SK-N-SH (cell line): ENCODE measurements at regions not wholly inside any gene's neighbourhood (a gene's known extent, or its start where the extent isn't known, plus 50 kb on each side); places are given as distances from the start of the nearest gene placed in this dataset.

Experiments used
- CTCF ChIA-PET: fragments of 300-600, 350-600 bp; formaldehyde crosslinking; extraction: SDS; loops from one replicate; lab custom pipeline; 2021; lab: Yijun Ruan, JAX
- POLR2A ChIA-PET: fragments of 350-600 bp; sonication (Branson Sonifier 250); formaldehyde crosslinking; extraction: SDS; loops from one replicate; lab custom pipeline; 2020; ENCODE audit warnings: antibody characterized with exemption, inconsistent platforms; lab: Yijun Ruan, JAX
- DNase-seq: peaks from one replicate; pipeline ENCODE4 v3.0.0; 2012
- H2AFZ ChIP-seq: fragments of 200-600 bp; sonication (generic); 2 replicates; pipeline ENCODE4 v1.8.1; 2016; ENCODE audit warnings: antibody characterized with exemption, mild to moderate bottlenecking, low read depth
- H3F3A ChIP-seq: fragments of 200-600 bp; sonication (generic); replicated peaks from 2 replicates; pipeline ENCODE3; 2016; ENCODE audit warnings: antibody characterized with exemption, mild to moderate bottlenecking; ENCODE audit not compliant: insufficient read depth
- H3K27ac ChIP-seq, 2 experiments: fragments of 200-500 bp in 1 of 2; fragments of 200-600 bp in 1 of 2; sonication (Bioruptor generic) in 1 of 2; sonication (generic), shearing (Covaris generic) in 1 of 2; 2 replicates each; pipeline versions ENCODE4 v1.5.1 to v1.6.1; 2014 to 2016; ENCODE audit warnings: low read depth in 2 of 2, inconsistent platforms in 1 of 2, low read length in 1 of 2, mild to moderate bottlenecking in 1 of 2, mixed read lengths in 1 of 2
- H3K27me3 ChIP-seq: fragments of 200-600 bp; sonication (generic), shearing (Covaris generic); 2 replicates; pipeline ENCODE4 v1.6.1; 2016; ENCODE audit warnings: mixed run types; ENCODE audit not compliant: insufficient read depth
- H3K36me3 ChIP-seq, 2 experiments: fragments of 200-500 bp in 1 of 2; fragments of 200-600 bp in 1 of 2; sonication (Bioruptor generic) in 1 of 2; sonication (generic) in 1 of 2; replicated peaks in 1 of 2; 2 replicates each; pipeline versions ENCODE3 to v1.5.1; 2014 to 2016; ENCODE audit warnings: low read length in 1 of 2, mild to moderate bottlenecking in 1 of 2; ENCODE audit not compliant: insufficient read depth in 2 of 2, control insufficient read depth in 1 of 2
- H3K4me1 ChIP-seq, 2 experiments: fragments of 200-500 bp in 1 of 2; fragments of 200-600 bp in 1 of 2; sonication (Bioruptor generic) in 1 of 2; sonication (generic), shearing (Covaris generic) in 1 of 2; 2 replicates each; pipeline versions ENCODE4 v1.5.1 to v1.6.1; 2014 to 2016; ENCODE audit warnings: low read depth in 1 of 2, low read length in 1 of 2, mixed run types in 1 of 2; ENCODE audit not compliant: insufficient read depth in 2 of 2, control insufficient read depth in 1 of 2
- H3K4me2 ChIP-seq: fragments of 200-600 bp; sonication (generic), shearing (Covaris generic); 2 replicates; pipeline ENCODE4 v1.6.1; 2017; ENCODE audit warnings: mixed run types
- H3K4me3 ChIP-seq, 2 experiments: fragments of 200-500 bp in 1 of 2; fragments of 200-600 bp in 1 of 2; sonication (Bioruptor generic) in 1 of 2; sonication (generic), shearing (Covaris generic) in 1 of 2; 2 replicates each; pipeline versions ENCODE4 v1.5.1 to v1.8.1; 2014 to 2016; ENCODE audit warnings: low read depth in 2 of 2, inconsistent platforms in 1 of 2, low read length in 1 of 2, mild to moderate bottlenecking in 1 of 2, mixed read lengths in 1 of 2, moderate library complexity in 1 of 2
- H3K79me2 ChIP-seq: fragments of 200-600 bp; sonication (generic); 2 replicates; pipeline ENCODE4 v1.8.1; 2017; ENCODE audit warnings: mild to moderate bottlenecking; ENCODE audit not compliant: insufficient read depth
- H3K9ac ChIP-seq: fragments of 200-600 bp; sonication (generic); 2 replicates; pipeline ENCODE4 v1.6.1; 2017; ENCODE audit warnings: mixed run types
- H3K9me2 ChIP-seq: fragments of 200-600 bp; sonication (generic); 2 replicates; pipeline ENCODE4 v1.6.1; 2017; ENCODE audit warnings: mixed run types
- H3K9me3 ChIP-seq: fragments of 200-600 bp; sonication (generic); 2 replicates; pipeline ENCODE4 v1.6.1; 2017; ENCODE audit warnings: mixed run types, mild to moderate bottlenecking, moderate library complexity
- H4K20me1 ChIP-seq: fragments of 200-600 bp; sonication (generic); 2 replicates; pipeline ENCODE4 v1.6.1; 2017; ENCODE audit warnings: mild to moderate bottlenecking, mixed run types; ENCODE audit not compliant: insufficient read depth
- FOSL2 ChIP-seq: IDR thresholded peaks from 2 replicates; pipeline ENCODE4 v1.4.0; 2012; ENCODE audit warnings: low read depth, mild to moderate bottlenecking, moderate library complexity, borderline replicate concordance
- FOXJ3 ChIP-seq: sonication (generic); formaldehyde crosslinking; IDR thresholded peaks from 2 replicates; pipeline ENCODE4 v1.5.1; 2020; ENCODE audit warnings: mild to moderate bottlenecking, missing genetic modification reagents
- GABPA ChIP-seq: IDR thresholded peaks from 2 replicates; pipeline ENCODE4 v1.4.0; 2012; ENCODE audit warnings: low read depth, mild to moderate bottlenecking
- MXI1 ChIP-seq: IDR thresholded peaks from 2 replicates; pipeline ENCODE4 v1.6.1; 2012; ENCODE audit warnings: mild to moderate bottlenecking, low read depth, low read length, improper control_type of control experiment
- RAD21 ChIP-seq: IDR thresholded peaks from 2 replicates; pipeline ENCODE4 v1.6.1; 2012; ENCODE audit warnings: mild to moderate bottlenecking, low read length
- SIN3A ChIP-seq: IDR thresholded peaks from 2 replicates; pipeline ENCODE4 v1.6.1; 2012; ENCODE audit warnings: low read depth, mild to moderate bottlenecking, low read length, moderate library complexity, borderline replicate concordance
- SMC3 ChIP-seq: IDR thresholded peaks from 2 replicates; pipeline ENCODE4 v1.6.1; 2012; ENCODE audit warnings: low read depth, low read length, improper control_type of control experiment
- TCF12 ChIP-seq: IDR thresholded peaks from 2 replicates; pipeline ENCODE4 v1.4.0; 2012
- YY1 ChIP-seq: IDR thresholded peaks from 2 replicates; pipeline ENCODE4 v1.4.0; 2012; ENCODE audit warnings: low read depth, mild to moderate bottlenecking
- WGBS: methylation state at CpG from one replicate; pipeline ENCODE4 v1.1.6; 2017; ENCODE audit warnings: low lambda C conversion rate; 5-methylcytosine and 5-hydroxymethylcytosine counted together
- TF ChIP-seq, protein P1 (sequence below): IDR thresholded peaks from 2 replicates; pipeline ENCODE4 v1.4.0; 2012; ENCODE audit warnings: low read depth, borderline replicate concordance
- TF ChIP-seq, protein P2 (sequence below): IDR thresholded peaks from 2 replicates; pipeline ENCODE4 v1.4.0; 2012; ENCODE audit warnings: low read depth, borderline replicate concordance

DNA sequence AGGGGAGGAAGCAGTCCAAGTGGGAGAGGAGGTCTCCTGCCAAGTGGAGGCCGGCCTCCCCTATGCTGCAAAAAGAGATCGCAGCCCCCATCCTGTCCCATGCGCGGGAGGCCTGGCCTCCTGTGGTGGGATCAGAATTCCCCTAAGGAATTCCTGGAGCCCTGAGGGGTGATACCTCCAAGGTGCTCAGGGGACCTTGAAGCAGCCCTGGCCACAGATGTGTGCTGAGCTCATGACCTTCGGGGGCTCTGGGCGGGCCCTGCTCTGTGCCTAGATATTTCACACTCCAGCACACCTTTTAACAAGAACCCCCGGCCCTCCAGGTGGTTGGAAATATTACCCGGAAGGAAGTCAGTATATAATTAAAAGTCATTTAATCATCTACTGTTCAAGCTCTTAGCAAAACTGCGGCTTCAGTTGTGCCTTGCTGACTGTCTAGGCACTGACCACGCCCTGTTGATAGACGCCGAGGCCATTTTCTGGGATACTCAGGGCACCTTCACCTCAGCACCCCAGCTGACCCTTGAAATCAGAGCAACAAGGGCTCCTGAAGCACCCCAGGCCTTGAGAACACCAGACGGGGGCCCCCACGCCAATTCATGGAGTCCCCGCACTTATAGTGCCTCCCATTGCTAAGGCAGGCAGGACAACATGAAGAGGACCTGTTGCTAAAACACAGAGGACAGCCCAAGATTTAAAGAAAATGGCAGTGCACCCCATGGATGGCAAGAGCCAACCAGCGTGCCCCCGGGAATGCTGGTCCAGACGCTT is 119.1 kb downstream of the NDUFA10 start:
- H3K27me3 ChIP-seq: no peaks in the 10 kb centered on the region
- H3K36me3 ChIP-seq: no peaks in the 10 kb centered on the region
- H3F3A ChIP-seq: no peaks in the 10 kb centered on the region
- no peak overlapping the region for H3K4me3 ChIP-seq
- H4K20me1 ChIP-seq: no peaks in the 10 kb centered on the region
- H3K4me1 ChIP-seq: no peaks in the 10 kb centered on the region; a peak in 1 of 4 replicates
- H2AFZ ChIP-seq: no peak overlapping the region
- ChIA-PET CTCF (no interaction called here), POLR2A (no interaction called here)
- H3K9me3 ChIP-seq: no peaks in the 10 kb centered on the region
- H3K9me2 ChIP-seq: no peaks in the 10 kb centered on the region
- 64% methylated on average over 18 of the region's 18 CpGs for WGBS
- H3K27ac ChIP-seq: no peak overlapping the region
- H3K79me2 ChIP-seq: no peaks in the 10 kb centered on the region
- TF ChIP-seq FOSL2: no peak
- no peak overlapping the region for H3K4me2 ChIP-seq
- H3K9ac ChIP-seq: no peak overlapping the region
- DNase-seq: no peak

DNA sequence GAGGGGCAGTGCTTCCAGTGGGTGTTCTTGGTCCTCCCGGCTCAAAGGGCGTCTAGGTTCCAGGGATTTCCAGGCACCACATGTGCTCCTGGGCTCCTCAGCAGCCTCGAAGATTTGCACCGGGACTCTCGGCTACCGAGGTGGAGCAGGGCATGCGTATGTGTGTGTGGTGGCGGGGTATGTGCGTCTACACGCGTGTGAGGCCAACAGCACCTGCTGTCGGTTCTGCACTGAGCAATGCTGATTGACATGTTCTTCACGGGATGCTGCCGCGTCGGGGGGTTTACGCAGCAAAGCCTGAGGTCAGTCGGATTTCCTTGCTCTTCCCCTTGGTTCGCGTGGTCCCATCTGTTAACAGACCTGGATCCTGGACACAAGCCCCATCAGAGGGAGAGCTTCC is 119.8 kb downstream of the NDUFA10 start:
- H2AFZ ChIP-seq: no peak overlapping the region
- no peak for DNase-seq
- no peaks in the 10 kb centered on the region for H3F3A ChIP-seq
- no peaks in the 10 kb centered on the region; a peak in 1 of 4 replicates for H3K4me1 ChIP-seq
- 82% methylated on average over 14 of the region's 20 CpGs for WGBS
- POLR2A ChIA-PET: no interaction called here
- no peaks in the 10 kb centered on the region for H3K9me3 ChIP-seq
- H3K27ac ChIP-seq: no peak overlapping the region
- no peaks in the 10 kb centered on the region for H3K79me2 ChIP-seq
- H3K4me2 ChIP-seq: no peak overlapping the region
- TF ChIP-seq, protein P1, sequence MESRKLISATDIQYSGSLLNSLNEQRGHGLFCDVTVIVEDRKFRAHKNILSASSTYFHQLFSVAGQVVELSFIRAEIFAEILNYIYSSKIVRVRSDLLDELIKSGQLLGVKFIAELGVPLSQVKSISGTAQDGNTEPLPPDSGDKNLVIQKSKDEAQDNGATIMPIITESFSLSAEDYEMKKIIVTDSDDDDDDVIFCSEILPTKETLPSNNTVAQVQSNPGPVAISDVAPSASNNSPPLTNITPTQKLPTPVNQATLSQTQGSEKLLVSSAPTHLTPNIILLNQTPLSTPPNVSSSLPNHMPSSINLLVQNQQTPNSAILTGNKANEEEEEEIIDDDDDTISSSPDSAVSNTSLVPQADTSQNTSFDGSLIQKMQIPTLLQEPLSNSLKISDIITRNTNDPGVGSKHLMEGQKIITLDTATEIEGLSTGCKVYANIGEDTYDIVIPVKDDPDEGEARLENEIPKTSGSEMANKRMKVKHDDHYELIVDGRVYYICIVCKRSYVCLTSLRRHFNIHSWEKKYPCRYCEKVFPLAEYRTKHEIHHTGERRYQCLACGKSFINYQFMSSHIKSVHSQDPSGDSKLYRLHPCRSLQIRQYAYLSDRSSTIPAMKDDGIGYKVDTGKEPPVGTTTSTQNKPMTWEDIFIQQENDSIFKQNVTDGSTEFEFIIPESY: no peak
- TF ChIP-seq SMC3 (no peak), RAD21 (no peak), FOXJ3 (CRISPR knock-in tag) (no peak)
- TF ChIP-seq, all 33 proteins: peak for 0
- Histone ChIP-seq H3K9me2 (no peaks in the 10 kb centered on the region), H3K9ac (no peak overlapping the region), H3K4me3 (no peak overlapping the region), H3K27me3 (no peaks in the 10 kb centered on the region), H3K36me3 (no peaks in the 10 kb centered on the region), H4K20me1 (no peaks in the 10 kb centered on the region)
- CTCF ChIA-PET: no interaction called here

DNA sequence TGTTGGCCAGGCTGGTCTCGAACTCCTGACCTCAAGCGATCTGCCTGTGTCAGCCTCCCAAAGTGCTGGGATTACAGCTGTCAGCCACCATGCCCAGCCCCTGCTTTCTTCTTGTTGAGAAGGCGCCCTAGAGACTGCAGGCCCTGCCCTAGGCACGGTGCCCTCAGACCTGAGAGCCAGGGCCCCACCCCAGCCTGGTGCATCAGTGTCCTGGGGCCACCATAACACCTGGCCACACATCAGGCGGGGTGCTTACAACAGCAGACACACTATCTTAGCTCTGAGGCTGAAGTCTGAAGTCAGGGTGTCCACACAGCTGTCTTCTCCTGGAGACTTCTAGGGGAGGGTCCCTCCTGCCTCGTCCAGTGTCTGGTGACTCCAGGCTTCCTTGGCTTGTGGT is 120.6 kb downstream of the NDUFA10 start:
- Histone ChIP-seq H3K9me3 (no peaks in the 10 kb centered on the region), H3K4me3 (no peak overlapping the region), H3K4me1 (no peaks in the 10 kb centered on the region; a peak in 1 of 4 replicates), H2AFZ (no peak overlapping the region), H3K4me2 (no peak overlapping the region), H3K9ac (no peak overlapping the region), H3K27ac (no peak overlapping the region), H3F3A (no peaks in the 10 kb centered on the region), H4K20me1 (no peaks in the 10 kb centered on the region), H3K36me3 (no peaks in the 10 kb centered on the region), H3K79me2 (no peaks in the 10 kb centered on the region), H3K9me2 (no peaks in the 10 kb centered on the region), H3K27me3 (no peaks in the 10 kb centered on the region)
- DNase-seq: no peak
- ChIA-PET CTCF (no interaction called here), POLR2A (no interaction called here)
- WGBS: 46% methylated on average over 6 of the region's 6 CpGs
- TF ChIP-seq, protein P2, sequence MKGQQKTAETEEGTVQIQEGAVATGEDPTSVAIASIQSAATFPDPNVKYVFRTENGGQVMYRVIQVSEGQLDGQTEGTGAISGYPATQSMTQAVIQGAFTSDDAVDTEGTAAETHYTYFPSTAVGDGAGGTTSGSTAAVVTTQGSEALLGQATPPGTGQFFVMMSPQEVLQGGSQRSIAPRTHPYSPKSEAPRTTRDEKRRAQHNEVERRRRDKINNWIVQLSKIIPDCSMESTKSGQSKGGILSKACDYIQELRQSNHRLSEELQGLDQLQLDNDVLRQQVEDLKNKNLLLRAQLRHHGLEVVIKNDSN: no peak
- TF ChIP-seq GABPA (no peak), YY1 (no peak), SMC3 (no peak), TCF12 (no peak), RAD21 (no peak), MXI1 (no peak), SIN3A (no peak)
